ENCODE measurements at regions not wholly inside any gene's neighbourhood (a gene's known extent, or its start where the extent isn't known, plus 50 kb on each side); places are given as distances from the start of the nearest gene placed in this dataset.

DNA sequence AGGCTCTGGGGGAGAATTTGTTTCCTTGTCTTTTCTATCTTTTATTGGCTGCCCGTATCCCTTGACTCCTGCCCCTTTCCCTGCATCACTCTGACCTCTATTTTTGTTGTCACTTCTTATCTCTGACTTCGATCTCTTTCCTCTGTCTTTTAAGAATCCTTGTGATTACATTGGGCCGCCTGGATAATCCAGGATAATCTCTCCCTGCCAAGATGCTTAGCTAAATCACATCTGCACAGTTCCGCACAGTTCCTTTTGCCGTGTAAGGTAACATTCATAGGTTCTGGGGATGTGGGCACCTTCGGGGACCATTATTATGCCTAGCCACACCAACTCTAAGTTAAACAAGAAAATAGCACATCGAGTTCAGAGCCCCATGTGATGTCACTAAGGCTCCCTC, 103.0 kb upstream of the DPPA4 start (continued):
- TF ChIP-seq BACH2 (CRISPR knock-in tag; IDR thresholded peaks at IDR 0.05; ENCODE audit: borderline replicate concordance), result no peak
- TF ChIP-seq ZFP30 (CRISPR knock-in tag; IDR thresholded peaks at IDR 0.05), result no peak
- no peak for TF ChIP-seq ZNF565 (CRISPR knock-in tag; conservative IDR thresholded peaks at IDR 0.05; ENCODE audit: low read depth)
- no peak for TF ChIP-seq TOX (CRISPR knock-in tag; IDR thresholded peaks at IDR 0.05; ENCODE audit: borderline replicate concordance)
- TF ChIP-seq CSDC2 (CRISPR knock-in tag; IDR thresholded peaks at IDR 0.05), result no peak
- TF ChIP-seq ZFP3 (CRISPR knock-in tag; IDR thresholded peaks at IDR 0.05), result no peak
- TF ChIP-seq POU6F1 (CRISPR knock-in tag; IDR thresholded peaks at IDR 0.05; ENCODE audit: borderline replicate concordance, low read depth), result no peak
- no peak for TF ChIP-seq RARB (CRISPR knock-in tag; IDR thresholded peaks at IDR 0.05)

- no peak for TF ChIP-seq ZFP3 (CRISPR knock-in tag; IDR thresholded peaks at IDR 0.05)
- no peak for TF ChIP-seq GLIS3 (CRISPR knock-in tag; IDR thresholded peaks at IDR 0.05)
- no peak for TF ChIP-seq ZFP30 (CRISPR knock-in tag; IDR thresholded peaks at IDR 0.05)
- TF ChIP-seq OSR1 (CRISPR knock-in tag; IDR thresholded peaks at IDR 0.05), result no peak
- TF ChIP-seq ZC3H10 (CRISPR knock-in tag; IDR thresholded peaks at IDR 0.05), result no peak
- TF ChIP-seq ZNF565 (CRISPR knock-in tag; conservative IDR thresholded peaks at IDR 0.05; ENCODE audit: low read depth), result no peak
- TF ChIP-seq POU6F1 (CRISPR knock-in tag; IDR thresholded peaks at IDR 0.05; ENCODE audit: borderline replicate concordance, low read depth), result no peak
- no peak for TF ChIP-seq TSHZ2 (CRISPR knock-in tag; IDR thresholded peaks at IDR 0.05)
- TF ChIP-seq ZNF8 (CRISPR knock-in tag; IDR thresholded peaks at IDR 0.05), result no peak
- no peak for TF ChIP-seq ARNTL (CRISPR knock-in tag; IDR thresholded peaks at IDR 0.05; ENCODE audit: borderline replicate concordance, low read depth)
- TF ChIP-seq BACH2 (CRISPR knock-in tag; IDR thresholded peaks at IDR 0.05; ENCODE audit: borderline replicate concordance), result no peak
- TF ChIP-seq, protein P1, sequence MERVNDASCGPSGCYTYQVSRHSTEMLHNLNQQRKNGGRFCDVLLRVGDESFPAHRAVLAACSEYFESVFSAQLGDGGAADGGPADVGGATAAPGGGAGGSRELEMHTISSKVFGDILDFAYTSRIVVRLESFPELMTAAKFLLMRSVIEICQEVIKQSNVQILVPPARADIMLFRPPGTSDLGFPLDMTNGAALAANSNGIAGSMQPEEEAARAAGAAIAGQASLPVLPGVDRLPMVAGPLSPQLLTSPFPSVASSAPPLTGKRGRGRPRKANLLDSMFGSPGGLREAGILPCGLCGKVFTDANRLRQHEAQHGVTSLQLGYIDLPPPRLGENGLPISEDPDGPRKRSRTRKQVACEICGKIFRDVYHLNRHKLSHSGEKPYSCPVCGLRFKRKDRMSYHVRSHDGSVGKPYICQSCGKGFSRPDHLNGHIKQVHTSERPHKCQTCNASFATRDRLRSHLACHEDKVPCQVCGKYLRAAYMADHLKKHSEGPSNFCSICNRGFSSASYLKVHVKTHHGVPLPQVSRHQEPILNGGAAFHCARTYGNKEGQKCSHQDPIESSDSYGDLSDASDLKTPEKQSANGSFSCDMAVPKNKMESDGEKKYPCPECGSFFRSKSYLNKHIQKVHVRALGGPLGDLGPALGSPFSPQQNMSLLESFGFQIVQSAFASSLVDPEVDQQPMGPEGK (CRISPR knock-in tag; IDR thresholded peaks at IDR 0.05; ENCODE audit: borderline replicate concordance), result no peak
- no peak for TF ChIP-seq PPARA (CRISPR knock-in tag; IDR thresholded peaks at IDR 0.05; ENCODE audit: borderline replicate concordance)
- no peak for TF ChIP-seq CSDC2 (CRISPR knock-in tag; IDR thresholded peaks at IDR 0.05)
- no peak for TF ChIP-seq TOX (CRISPR knock-in tag; IDR thresholded peaks at IDR 0.05; ENCODE audit: borderline replicate concordance)
- no peak for TF ChIP-seq TCF4 (CRISPR knock-in tag; IDR thresholded peaks at IDR 0.05; ENCODE audit: borderline replicate concordance)
- no peak for ATAC-seq
Observed at GRCh38 chr3:109432833-109433232, 95.5 kb upstream of the DPPA4 start.

GRCh38 chr3:109430911-109431563, 93.7 kb upstream of the DPPA4 start:
- TF ChIP-seq ZFP3 (CRISPR knock-in tag; IDR thresholded peaks at IDR 0.05) (no peak), TSHZ2 (CRISPR knock-in tag; IDR thresholded peaks at IDR 0.05) (no peak), ZNF565 (CRISPR knock-in tag; conservative IDR thresholded peaks at IDR 0.05; ENCODE audit: low read depth) (no peak), ZNF8 (CRISPR knock-in tag; IDR thresholded peaks at IDR 0.05) (no peak)
- TF ChIP-seq, protein P2, sequence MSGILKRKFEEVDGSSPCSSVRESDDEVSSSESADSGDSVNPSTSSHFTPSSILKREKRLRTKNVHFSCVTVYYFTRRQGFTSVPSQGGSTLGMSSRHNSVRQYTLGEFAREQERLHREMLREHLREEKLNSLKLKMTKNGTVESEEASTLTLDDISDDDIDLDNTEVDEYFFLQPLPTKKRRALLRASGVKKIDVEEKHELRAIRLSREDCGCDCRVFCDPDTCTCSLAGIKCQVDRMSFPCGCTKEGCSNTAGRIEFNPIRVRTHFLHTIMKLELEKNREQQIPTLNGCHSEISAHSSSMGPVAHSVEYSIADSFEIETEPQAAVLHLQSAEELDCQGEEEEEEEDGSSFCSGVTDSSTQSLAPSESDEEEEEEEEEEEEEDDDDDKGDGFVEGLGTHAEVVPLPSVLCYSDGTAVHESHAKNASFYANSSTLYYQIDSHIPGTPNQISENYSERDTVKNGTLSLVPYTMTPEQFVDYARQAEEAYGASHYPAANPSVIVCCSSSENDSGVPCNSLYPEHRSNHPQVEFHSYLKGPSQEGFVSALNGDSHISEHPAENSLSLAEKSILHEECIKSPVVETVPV (CRISPR knock-in tag; IDR thresholded peaks at IDR 0.05), result no peak

More at GRCh38 chr3:109430911-109431563, 93.7 kb upstream of the DPPA4 start:
- no peak for ATAC-seq
